Fibroblast of the conjunctiva (primary cell): ENCODE measurements at regions not wholly inside any gene's neighbourhood (a gene's known extent, or its start where the extent isn't known, plus 50 kb on each side); places are given as distances from the start of the nearest gene placed in this dataset.
A peak's percentile ranks its signal among the peaks of the same experiment; 100 is the strongest.

Source experiments
- DNase-seq: peaks from one replicate; pipeline ENCODE4 v3.0.0-alpha.2; 2010; ENCODE audit warnings: low read depth

GRCh38 chr12:39240587-39240986 is 202.3 kb downstream of the KIF21A start:
- no peak for DNase-seq

GRCh38 chr12:39239490-39240486 is 203.1 kb downstream of the KIF21A start:
- DNase-seq: no peak

GRCh38 chr12:39237004-39237403 is 205.9 kb downstream of the KIF21A start:
- DNase-seq: peak; percentile 3

- DNase-seq: no peak
Observed at GRCh38 chr12:39235990-39236767, 206.7 kb downstream of the KIF21A start.

GRCh38 chr12:39230086-39230485 is 212.8 kb downstream of the KIF21A start:
- DNase-seq: no peak

- no peak for DNase-seq
Observed at GRCh38 chr12:39227218-39227617, 215.7 kb downstream of the KIF21A start.

GRCh38 chr12:39224971-39225370 is 217.9 kb downstream of the KIF21A start:
- no peak for DNase-seq

- no peak for DNase-seq
Observed at GRCh38 chr12:39205969-39206368, 237.0 kb downstream of the KIF21A start.

- no peak for DNase-seq
Observed at GRCh38 chr12:39199351-39199750, 243.6 kb downstream of the KIF21A start.

GRCh38 chr12:39188689-39189088 is 254.2 kb downstream of the KIF21A start:
- DNase-seq: no peak

- DNase-seq: no peak
Observed at GRCh38 chr12:39186744-39187143, 256.2 kb downstream of the KIF21A start.

- DNase-seq: no peak
Observed at GRCh38 chr12:39178837-39179236, 264.1 kb downstream of the KIF21A start.

GRCh38 chr12:39176356-39176755 is 266.6 kb downstream of the KIF21A start:
- no peak for DNase-seq

- DNase-seq: no peak
Observed at GRCh38 chr12:39173726-39174125, 268.3 kb upstream of the CPNE8 start.

GRCh38 chr12:39165338-39165737 is 259.9 kb upstream of the CPNE8 start:
- no peak for DNase-seq

GRCh38 chr12:39161465-39162085 is 256.2 kb upstream of the CPNE8 start:
- no peak for DNase-seq

- no peak for DNase-seq
Observed at GRCh38 chr12:39157696-39158342, 252.4 kb upstream of the CPNE8 start.

GRCh38 chr12:39145175-39145999 is 240.0 kb upstream of the CPNE8 start:
- peak; percentile 2 for DNase-seq

GRCh38 chr12:39144613-39145061 is 239.2 kb upstream of the CPNE8 start:
- no peak for DNase-seq

- no peak for DNase-seq
Observed at GRCh38 chr12:39138268-39138667, 232.9 kb upstream of the CPNE8 start.

- no peak for DNase-seq
Observed at GRCh38 chr12:39127401-39127800, 222.0 kb upstream of the CPNE8 start.
